Vagina (tissue), 2 donors: ENCODE measurements at regions not wholly inside any gene's neighbourhood (a gene's known extent, or its start where the extent isn't known, plus 50 kb on each side); places are given as distances from the start of the nearest gene placed in this dataset.

ENCODE experiments used
- DNase-seq, 2 donors: peaks; one replicate each; pipeline ENCODE4 v3.0.0-alpha.2; 2017; ENCODE audit errors: extremely low spot score in 2 of 2
- H3K27ac ChIP-seq: fragments of 200-600 bp; sonication (generic); one replicate; pipeline ENCODE4 v1.5.1; 2019
- H3K27me3 ChIP-seq: fragments of 200-600 bp; sonication (generic); one replicate; pipeline ENCODE4 v1.5.1; 2019
- H3K36me3 ChIP-seq, 2 donors: fragments of 200-600 bp; sonication (generic); one replicate each; pipeline ENCODE4 v1.5.1; 2017 to 2019
- H3K4me1 ChIP-seq: fragments of 200-600 bp; sonication (generic); one replicate; pipeline ENCODE4 v1.5.1; 2019
- H3K4me3 ChIP-seq, 2 donors: fragments of 200-600 bp; sonication (generic); 1 replicate in 1 of 2; 2 replicates in 1 of 2; pipeline ENCODE4 v1.5.1; 2016 to 2019
- H3K9me3 ChIP-seq: fragments of 200-600 bp; sonication (generic); one replicate; pipeline ENCODE4 v1.5.1; 2019
- POLR2A ChIP-seq, 2 donors: fragments of 450-650 bp; IDR thresholded peaks; one replicate each; pipeline ENCODE4 v1.6.1; 2017; ENCODE audit warnings: antibody characterized with exemption in 2 of 2, mild to moderate bottlenecking in 2 of 2, moderate library complexity in 2 of 2
- POLR2AphosphoS5 ChIP-seq, 2 donors: sonication (generic); formaldehyde crosslinking; IDR thresholded peaks; one replicate each; pipeline ENCODE4 v1.9.0; 2017; ENCODE audit warnings: antibody characterized with exemption in 2 of 2, mild to moderate bottlenecking in 2 of 2, low read depth in 1 of 2; ENCODE audit not compliant: insufficient read depth in 1 of 2
- intact Hi-C: fragments of 100-400 bp; cut with DNase I; formaldehyde crosslinking; loops from one replicate; pipeline ENCODE4 v1.15.1; 2023
- TF ChIP-seq, protein P1 (sequence below), 3 experiments: fragments of 450-650 bp in 2 of 3; fragments of 200-600 bp in 1 of 3; sonication (generic) in 1 of 3; IDR thresholded peaks; one replicate each; pipeline ENCODE4 v1.5.1; 2017 to 2019; ENCODE audit warnings: antibody characterized with exemption in 3 of 3, mild to moderate bottlenecking in 2 of 3, moderate library complexity in 2 of 3

DNA sequence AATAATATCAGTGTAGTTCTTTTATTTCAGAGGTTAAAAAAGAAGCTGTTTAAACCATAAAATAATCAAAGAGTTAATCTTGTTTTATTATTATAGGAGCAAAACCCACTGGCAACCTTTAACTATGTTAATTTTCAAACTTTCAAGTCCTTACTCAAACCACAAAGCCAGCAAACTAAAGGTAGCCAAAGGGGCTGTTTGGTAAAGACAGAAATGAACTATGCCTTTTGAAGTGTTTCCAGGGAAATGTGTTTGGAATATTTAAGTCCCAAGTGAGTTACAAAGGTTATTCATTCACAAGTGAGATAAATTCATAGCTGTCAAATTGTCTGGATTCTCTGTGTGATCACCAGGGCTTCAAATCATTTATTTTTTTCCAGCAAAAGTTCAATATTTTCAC, 264.7 kb downstream of the MZT1 start:
- intact Hi-C loops, result no loop called here
- no peaks in the 10 kb centered on the region for H3K4me1 ChIP-seq
- H3K27me3 ChIP-seq, result no peaks in the 10 kb centered on the region
- DNase-seq, result no peak
- H3K36me3 ChIP-seq, result no peaks in the 10 kb centered on the region
- no peak overlapping the region for H3K27ac ChIP-seq
- H3K4me3 ChIP-seq, result no peak overlapping the region
- TF ChIP-seq POLR2AphosphoS5 (IDR thresholded peaks at IDR 0.05; ENCODE audit: insufficient read depth in 1 of 2, low read depth in 1 of 2) (no peak), POLR2A (IDR thresholded peaks at IDR 0.05) (no peak)
- TF ChIP-seq, protein P1, sequence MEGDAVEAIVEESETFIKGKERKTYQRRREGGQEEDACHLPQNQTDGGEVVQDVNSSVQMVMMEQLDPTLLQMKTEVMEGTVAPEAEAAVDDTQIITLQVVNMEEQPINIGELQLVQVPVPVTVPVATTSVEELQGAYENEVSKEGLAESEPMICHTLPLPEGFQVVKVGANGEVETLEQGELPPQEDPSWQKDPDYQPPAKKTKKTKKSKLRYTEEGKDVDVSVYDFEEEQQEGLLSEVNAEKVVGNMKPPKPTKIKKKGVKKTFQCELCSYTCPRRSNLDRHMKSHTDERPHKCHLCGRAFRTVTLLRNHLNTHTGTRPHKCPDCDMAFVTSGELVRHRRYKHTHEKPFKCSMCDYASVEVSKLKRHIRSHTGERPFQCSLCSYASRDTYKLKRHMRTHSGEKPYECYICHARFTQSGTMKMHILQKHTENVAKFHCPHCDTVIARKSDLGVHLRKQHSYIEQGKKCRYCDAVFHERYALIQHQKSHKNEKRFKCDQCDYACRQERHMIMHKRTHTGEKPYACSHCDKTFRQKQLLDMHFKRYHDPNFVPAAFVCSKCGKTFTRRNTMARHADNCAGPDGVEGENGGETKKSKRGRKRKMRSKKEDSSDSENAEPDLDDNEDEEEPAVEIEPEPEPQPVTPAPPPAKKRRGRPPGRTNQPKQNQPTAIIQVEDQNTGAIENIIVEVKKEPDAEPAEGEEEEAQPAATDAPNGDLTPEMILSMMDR (IDR thresholded peaks at IDR 0.05), result no peak
- H3K9me3 ChIP-seq, result no peaks in the 10 kb centered on the region

DNA sequence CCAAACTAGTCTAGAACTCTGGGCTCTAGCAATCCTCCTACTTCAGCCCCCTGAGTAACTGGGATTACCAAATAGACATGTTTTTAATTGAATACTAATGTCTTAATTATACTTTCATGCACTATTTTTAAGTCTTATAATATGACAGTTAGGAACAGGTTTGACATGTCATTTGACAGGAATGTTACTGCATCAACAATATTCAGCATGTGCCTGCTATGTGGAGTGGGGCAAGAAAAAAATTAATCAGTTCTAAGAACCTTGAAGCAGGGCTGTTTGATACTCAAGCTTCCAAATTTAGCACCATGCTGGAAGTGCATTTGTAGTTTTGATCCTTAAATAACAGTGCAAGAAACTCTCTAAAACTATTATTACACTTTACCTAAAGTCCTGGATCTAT, 265.3 kb downstream of the MZT1 start:
- DNase-seq, result no peak
- H3K4me1 ChIP-seq, result no peaks in the 10 kb centered on the region
- intact Hi-C loops, result no loop called here
- no peaks in the 10 kb centered on the region for H3K27me3 ChIP-seq
- H3K36me3 ChIP-seq, result no peaks in the 10 kb centered on the region
- no peaks in the 10 kb centered on the region for H3K9me3 ChIP-seq
- H3K27ac ChIP-seq, result no peak overlapping the region
- no peak overlapping the region for H3K4me3 ChIP-seq
- TF ChIP-seq POLR2AphosphoS5 (IDR thresholded peaks at IDR 0.05; ENCODE audit: insufficient read depth in 1 of 2, low read depth in 1 of 2), result no peak
- TF ChIP-seq, protein P1 (IDR thresholded peaks at IDR 0.05), result no peak
- no peak for TF ChIP-seq POLR2A (IDR thresholded peaks at IDR 0.05)

DNA sequence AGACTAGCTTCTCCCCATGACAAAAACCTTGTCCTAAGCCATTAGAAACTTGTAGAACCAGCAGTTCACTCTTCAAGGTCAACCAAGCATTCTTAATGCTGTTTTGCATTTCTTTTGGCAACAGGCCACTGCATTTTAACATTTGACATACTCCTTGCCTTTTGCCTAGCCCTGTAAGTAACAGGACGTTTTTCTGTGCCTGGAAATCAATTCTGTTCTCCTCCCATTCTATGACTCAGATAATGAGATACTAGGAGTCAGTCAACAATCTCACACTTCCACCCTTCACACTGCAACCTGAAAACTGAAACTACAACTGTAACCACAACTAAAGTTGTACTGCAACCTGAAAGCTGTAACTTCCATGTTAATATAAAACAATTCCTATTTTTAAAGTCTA, 268.7 kb downstream of the MZT1 start:
- Histone ChIP-seq H3K4me1 (no peaks in the 10 kb centered on the region), H3K27ac (no peak overlapping the region), H3K27me3 (no peaks in the 10 kb centered on the region), H3K9me3 (no peaks in the 10 kb centered on the region), H3K36me3 (no peaks in the 10 kb centered on the region), H3K4me3 (no peak overlapping the region)
- DNase-seq, result no peak
- TF ChIP-seq, protein P1 (IDR thresholded peaks at IDR 0.05), result no peak
- TF ChIP-seq POLR2AphosphoS5 (IDR thresholded peaks at IDR 0.05; ENCODE audit: insufficient read depth in 1 of 2, low read depth in 1 of 2) (no peak), POLR2A (IDR thresholded peaks at IDR 0.05) (no peak)
- intact Hi-C loops, result no loop called here

DNA sequence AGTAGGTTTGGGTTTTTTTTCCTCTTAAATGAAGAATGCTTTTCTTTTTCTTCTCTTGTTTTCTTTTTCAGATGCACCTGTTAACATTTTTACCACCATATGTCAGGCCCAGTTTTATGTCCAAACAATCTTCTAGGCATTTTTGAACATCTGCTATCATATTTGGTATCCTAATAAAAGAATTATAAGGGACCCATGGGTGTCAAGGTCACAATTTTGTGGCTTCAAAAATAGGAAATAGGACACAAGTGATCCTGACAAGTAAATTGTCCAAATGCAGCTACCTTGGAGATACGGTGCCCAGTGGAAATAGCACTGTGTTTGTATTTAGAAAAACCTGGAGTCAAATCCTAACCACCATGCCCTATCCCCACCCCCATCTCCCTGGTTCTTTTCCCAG, 270.3 kb downstream of the MZT1 start:
- intact Hi-C loops, result no loop called here
- Histone ChIP-seq H3K4me3 (no peak overlapping the region), H3K9me3 (no peaks in the 10 kb centered on the region), H3K27me3 (no peaks in the 10 kb centered on the region), H3K4me1 (no peaks in the 10 kb centered on the region), H3K27ac (no peak overlapping the region), H3K36me3 (no peaks in the 10 kb centered on the region)
- no peak for DNase-seq
- TF ChIP-seq POLR2A (IDR thresholded peaks at IDR 0.05), result no peak

DNA sequence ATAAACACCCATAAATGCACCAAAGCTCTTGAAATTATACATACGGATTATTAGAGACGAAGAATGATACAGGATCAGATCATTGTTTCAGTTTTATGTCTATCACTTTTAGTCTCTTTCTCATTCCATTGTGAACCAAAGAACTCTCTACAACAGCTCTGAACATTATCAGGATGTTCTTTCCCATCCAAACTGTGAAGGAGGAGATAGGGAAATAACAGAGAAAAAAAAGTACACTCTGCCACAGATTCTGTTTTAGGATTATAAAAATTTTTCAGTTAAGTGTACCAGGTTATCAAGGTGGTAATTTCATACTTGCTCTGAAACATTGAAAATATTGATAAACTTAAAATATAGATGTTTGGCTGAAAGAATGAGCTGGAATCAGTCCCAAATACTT, 270.9 kb downstream of the MZT1 start:
- intact Hi-C loops, result no loop called here
- no peaks in the 10 kb centered on the region for H3K27me3 ChIP-seq
- H3K4me3 ChIP-seq, result no peak overlapping the region
- no peak overlapping the region for H3K27ac ChIP-seq
- no peaks in the 10 kb centered on the region for H3K9me3 ChIP-seq
- no peak for TF ChIP-seq POLR2A (IDR thresholded peaks at IDR 0.05)
- TF ChIP-seq POLR2AphosphoS5 (IDR thresholded peaks at IDR 0.05; ENCODE audit: insufficient read depth in 1 of 2, low read depth in 1 of 2), result no peak
- TF ChIP-seq, protein P1 (IDR thresholded peaks at IDR 0.05), result no peak
- DNase-seq, result no peak
- H3K4me1 ChIP-seq, result no peaks in the 10 kb centered on the region
- no peaks in the 10 kb centered on the region for H3K36me3 ChIP-seq

DNA sequence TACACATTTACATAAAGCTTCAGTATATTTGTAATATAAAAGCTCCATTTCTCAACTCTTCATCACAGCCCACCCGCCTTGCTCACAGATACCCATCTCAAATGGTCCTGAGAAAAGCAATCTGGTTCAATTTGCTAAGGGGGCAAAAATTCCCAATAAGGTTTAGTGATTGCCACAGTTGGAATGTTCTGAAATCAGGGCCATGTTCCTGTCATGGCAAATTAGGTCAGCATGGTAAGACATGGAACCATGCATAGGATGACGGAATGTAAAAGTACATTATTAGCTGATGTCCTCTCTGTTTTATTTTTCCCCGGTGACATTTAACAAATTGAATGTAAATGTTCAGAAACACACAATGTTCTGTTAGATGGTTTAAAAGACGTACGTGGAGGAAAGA, 274.3 kb downstream of the MZT1 start:
- intact Hi-C loops, result no loop called here
- no peak for DNase-seq
- H3K36me3 ChIP-seq, result no peaks in the 10 kb centered on the region
- no peaks in the 10 kb centered on the region for H3K9me3 ChIP-seq
- no peaks in the 10 kb centered on the region for H3K27me3 ChIP-seq
- TF ChIP-seq, protein P1 (IDR thresholded peaks at IDR 0.05), result no peak
- TF ChIP-seq POLR2AphosphoS5 (IDR thresholded peaks at IDR 0.05; ENCODE audit: insufficient read depth in 1 of 2, low read depth in 1 of 2) (no peak), POLR2A (IDR thresholded peaks at IDR 0.05) (no peak)
- no peak overlapping the region for H3K4me3 ChIP-seq
- no peak overlapping the region for H3K27ac ChIP-seq
- H3K4me1 ChIP-seq, result no peaks in the 10 kb centered on the region
